Left kidney (tissue), 1 donor: ENCODE measurements at regions not wholly inside any gene's neighbourhood (a gene's known extent, or its start where the extent isn't known, plus 50 kb on each side); places are given as distances from the start of the nearest gene placed in this dataset.
A peak's percentile ranks its signal among the peaks of the same experiment; 100 is the strongest.

ENCODE experiments used
- DNase-seq: peaks from one replicate; pipeline ENCODE4 v3.0.0-alpha.2; 2013

DNA sequence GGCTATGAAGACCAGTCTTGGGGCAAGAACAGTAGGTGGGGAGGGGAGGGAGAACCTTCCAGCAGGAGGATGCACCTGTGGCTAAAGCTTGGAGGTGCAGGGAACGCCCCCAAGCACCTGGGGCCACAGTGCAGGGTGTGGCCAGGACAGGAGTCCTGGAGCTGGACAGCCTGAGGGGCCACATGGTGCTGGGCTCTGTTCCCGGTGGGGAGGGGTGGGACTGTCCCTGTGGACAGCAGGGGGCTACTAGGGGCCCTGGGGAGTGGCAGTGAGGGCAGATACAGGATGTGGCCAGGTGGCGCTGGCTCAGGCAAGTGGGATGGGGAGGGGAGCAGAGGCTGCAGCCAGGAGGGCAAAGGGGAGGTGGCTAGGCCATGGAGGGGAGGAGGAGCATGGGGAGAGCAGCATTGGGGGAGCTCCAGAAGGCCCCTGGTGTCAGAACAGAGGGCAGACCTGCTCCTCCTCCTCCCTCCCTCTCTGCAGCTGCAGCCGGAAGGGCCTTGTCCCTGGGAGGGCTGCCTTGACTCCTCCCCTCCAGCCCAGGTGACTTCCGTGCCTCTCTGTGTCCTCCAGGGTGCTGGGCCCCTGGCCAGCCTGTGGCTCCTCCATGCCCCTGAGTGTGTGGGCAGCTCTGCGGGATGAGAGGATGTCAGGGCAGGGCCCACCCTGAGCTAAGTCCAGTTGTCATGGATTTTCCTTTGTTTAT is 68.4 kb upstream of the DLK1 start:
- no peak for DNase-seq

GRCh38 chr14:100659345-100660001 is 67.2 kb upstream of the DLK1 start:
- no peak for DNase-seq

DNA sequence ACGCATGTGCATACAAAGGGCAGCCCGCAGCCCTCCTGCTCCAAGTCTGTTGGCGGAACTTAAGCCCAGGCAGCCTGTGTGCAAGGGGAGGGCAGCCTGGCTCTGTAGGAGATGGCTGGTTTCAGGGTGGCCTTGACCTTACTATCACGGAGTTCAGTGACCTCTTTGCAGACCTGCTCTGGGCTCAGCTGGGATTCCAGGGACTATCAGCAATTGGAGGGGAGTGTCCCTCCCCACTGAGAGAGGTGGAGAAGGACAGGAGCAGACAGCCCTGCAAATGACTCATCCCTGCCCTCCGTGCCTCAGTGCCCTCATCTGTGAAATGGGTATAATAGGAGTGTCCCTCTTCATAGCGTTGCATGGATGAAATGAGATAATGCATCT is 66.2 kb upstream of the DLK1 start:
- DNase-seq: no peak

- DNase-seq: no peak
Observed at GRCh38 chr14:100660882-100661635, 65.6 kb upstream of the DLK1 start.

DNA sequence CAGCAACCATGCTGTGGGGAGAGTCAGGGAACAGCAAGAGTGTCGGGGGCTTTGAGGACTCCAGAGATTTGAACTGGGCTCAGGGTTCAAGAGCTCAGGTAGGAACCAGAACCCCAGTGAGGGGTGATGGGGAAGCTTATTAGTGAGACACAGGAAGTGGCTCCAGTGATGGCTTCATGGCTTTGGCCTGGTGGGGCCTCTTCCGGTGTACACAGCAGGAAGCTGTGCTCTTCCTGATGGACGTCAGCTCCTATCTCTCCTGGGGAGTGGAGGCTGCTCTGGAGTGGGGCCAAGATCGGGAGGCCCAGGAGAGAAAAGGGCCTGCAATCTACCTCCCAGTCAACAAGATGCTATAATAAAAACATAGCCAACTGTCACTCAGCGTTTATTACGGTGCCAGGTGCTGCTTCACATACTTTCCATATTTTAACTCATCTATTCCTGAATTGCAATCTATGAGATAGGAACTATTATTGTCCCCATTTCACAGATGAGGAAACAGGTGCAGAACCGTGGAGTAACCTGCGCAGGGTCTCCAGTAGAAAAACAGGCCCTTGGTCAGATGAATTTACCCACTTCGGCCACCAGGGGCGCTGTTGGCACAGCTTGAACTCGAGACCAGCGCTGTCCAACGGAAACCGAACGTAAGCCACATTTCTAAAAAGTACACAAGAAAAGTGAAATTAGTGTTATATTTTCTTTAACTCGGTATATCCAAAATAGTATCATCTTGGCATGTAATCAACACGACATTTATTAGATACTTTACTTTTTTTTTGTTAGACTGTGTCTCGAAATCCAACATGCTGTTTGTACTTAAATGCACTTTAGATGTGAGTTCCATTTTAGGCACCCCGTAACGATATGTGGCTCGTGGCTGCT is 63.6 kb upstream of the DLK1 start:
- peak; percentile 82 for DNase-seq

- DNase-seq: no peak
Observed at GRCh38 chr14:100663761-100664052, 63.0 kb upstream of the DLK1 start.

DNA sequence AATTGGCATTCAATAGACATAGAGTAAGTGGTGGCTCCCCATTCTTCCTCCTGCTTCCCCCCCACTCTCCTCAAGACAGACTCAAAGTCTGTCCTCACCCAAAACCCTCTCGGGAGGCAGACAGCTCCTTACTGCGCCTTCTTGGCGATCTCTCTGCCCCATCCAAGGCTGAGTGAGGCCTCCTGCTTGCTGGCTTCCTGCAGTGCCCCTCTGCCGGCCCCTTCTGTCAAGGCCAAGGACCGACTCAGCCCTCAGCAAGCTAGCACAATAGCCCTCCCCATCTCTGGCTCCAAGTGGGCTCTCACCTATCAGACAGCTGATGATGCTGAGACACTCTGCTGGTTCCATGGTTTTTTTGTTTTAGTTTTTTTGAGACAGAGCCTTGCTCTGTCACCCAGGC is 62.5 kb upstream of the DLK1 start:
- no peak for DNase-seq

DNA sequence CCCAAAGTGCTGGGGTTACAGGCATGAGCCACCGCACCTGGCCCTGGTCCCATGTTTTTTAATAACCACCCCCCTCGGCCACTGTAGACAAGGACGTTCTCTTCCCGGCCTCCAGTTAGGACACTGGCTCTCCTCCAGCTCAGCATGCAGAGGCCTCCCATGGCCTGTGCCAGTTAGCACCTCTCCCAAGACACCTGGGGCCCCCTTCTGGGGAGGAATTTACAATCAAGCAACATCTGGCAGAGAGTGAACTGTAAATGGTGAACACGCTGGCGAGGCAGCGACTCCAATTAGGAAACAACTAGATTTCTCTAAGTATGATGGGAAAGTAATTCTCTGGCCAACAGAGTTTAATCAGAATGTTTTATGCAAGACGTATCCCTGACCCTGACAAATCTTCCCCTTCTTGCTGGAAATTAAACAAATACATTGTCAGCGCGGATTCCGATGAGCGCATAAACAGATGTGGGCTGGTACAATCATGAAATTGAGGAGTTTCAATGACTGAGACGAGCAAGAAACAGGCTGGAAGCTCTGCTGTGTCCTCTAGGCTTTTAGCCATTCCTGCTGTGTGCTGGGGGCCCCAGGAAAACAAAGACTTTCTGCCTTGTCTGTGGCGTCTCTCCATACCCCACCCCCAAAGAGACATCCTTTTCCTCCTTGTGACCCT is 61.7 kb upstream of the DLK1 start:
- DNase-seq: no peak

GRCh38 chr14:100665511-100666032 is 61.1 kb upstream of the DLK1 start:
- DNase-seq: no peak

DNA sequence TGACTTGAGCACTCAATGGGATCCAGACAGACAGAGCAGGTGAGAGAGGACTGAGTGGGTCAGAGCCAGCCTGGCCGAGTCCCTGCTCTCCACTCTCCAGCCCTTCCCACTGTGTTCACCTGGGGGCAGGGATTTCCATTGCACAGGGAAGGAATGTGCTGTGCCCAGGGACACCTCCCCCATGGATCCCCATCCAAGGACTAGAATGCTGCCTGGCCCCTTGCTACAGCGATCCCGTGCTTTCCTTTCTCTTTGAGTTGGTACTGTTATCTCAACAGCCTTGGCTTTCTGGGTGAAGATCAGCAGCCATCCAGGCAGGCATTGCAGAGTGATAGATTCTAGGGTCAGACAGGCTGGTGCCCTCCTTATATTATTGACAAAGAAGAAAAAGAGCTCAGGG is 60.3 kb upstream of the DLK1 start:
- DNase-seq: no peak

DNA sequence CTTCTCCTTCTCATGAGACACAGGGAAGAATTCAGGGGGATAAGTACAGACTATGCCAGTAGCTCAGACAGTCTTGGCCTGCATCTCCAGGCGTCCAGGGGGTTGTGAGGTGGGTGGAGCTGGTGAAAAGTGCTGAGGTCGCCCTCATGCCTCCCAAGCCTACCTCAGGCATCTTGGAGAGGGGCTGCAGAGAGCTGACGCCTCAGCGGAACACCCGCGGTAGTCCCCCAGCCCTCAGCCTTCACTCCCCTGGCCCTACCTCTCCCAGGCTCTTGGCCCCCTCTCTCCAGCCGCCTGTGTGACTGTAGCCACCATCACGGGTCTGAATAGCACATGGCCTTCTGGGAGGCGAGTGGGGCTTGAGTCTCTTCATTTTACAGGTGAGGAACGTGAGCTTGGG is 59.8 kb upstream of the DLK1 start:
- DNase-seq: no peak

DNA sequence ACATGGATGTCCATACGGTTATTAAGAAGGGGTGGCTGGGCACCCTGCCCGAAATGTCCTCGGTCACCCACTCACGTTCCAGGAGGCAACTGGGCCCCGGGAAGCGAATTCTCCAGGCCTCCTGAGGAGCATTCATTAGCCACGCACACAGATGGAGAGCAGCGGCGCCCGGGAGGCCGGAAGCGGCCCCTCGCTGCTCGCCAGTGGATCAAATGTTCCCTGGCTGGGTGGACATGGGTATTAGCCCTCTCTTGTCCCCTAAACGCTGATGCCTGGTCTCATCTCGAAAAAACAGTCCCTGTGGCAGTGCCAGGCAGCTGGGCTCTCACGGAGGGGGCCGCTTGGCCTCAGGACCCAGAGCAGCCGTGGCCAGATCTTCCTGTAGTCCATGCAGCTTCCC is 59.0 kb upstream of the DLK1 start:
- no peak for DNase-seq

- DNase-seq: no peak
Observed at GRCh38 chr14:100668352-100668751, 58.3 kb upstream of the DLK1 start.

- DNase-seq: no peak
Observed at GRCh38 chr14:100669011-100669412, 57.7 kb upstream of the DLK1 start.

DNA sequence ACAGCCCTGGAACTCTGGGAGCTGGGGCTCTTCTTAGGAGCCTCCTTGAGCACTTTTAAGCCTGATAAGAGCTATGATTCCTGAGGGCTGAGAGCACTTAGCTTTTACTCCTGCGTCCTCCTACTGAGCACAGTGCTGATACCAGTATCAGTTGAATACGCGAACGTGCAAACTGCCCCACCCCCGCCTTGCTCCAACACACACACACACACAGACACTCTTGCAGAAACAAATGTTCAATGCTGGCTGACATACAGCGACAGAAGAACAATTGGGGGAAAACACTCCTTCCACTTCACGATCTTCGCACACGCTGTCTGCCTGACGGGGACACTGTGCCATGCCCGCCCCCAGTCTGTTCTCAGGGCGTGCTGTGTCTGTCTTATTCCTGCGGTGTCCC is 57.2 kb upstream of the DLK1 start:
- no peak for DNase-seq

GRCh38 chr14:100670017-100670752 is 56.5 kb upstream of the DLK1 start:
- DNase-seq: no peak

DNA sequence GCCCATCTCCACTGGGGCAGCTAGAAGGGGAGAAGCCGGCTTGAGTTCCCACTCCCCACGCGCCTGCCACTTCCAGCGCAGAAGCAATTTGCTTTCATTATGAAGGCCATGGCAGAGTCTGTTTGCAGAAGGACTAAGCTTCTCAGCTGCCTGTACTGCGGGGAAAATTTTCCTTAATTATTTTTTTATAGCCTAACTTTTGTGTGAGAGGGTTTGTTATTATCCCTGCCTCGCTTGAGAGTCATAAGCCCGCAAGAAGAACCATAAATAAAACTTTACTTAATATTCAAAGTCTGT is 56.0 kb upstream of the DLK1 start:
- DNase-seq: no peak

- no peak for DNase-seq
Observed at GRCh38 chr14:100671386-100671901, 55.2 kb upstream of the DLK1 start.

DNA sequence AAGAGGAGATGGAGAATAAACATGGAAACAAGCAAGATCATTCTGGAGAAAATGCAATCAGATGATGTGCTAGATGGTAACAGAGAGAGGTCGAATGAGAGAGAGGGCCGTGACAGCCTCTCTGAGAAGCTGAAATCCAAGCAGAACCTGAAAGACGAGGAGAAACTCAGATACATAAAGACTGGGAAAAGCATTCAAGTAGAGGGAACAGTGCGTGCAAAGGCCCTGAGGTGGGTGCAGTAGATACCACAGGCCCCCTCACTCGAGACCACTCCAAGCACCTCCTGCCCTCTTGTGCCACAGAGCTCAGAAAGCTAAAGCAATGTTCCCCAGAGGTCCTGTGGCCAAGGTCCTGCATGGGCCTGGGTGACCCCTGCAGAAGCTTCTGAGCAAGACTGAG is 54.8 kb upstream of the DLK1 start:
- no peak for DNase-seq

GRCh38 chr14:100673085-100673806 is 53.4 kb upstream of the DLK1 start:
- no peak for DNase-seq

GRCh38 chr14:100673807-100674154 is 52.9 kb upstream of the DLK1 start:
- no peak for DNase-seq
